HG03095 (cell line): ENCODE measurements at regions not wholly inside any gene's neighbourhood (a gene's known extent, or its start where the extent isn't known, plus 50 kb on each side); places are given as distances from the start of the nearest gene placed in this dataset.

Source experiments
- ATAC-seq: cut with Tn5 transposase; IDR thresholded peaks from one replicate; pipeline ENCODE4 v1.9.1; 2021; ENCODE audit warnings: moderate library complexity; ENCODE audit not compliant: unreplicated experiment

DNA sequence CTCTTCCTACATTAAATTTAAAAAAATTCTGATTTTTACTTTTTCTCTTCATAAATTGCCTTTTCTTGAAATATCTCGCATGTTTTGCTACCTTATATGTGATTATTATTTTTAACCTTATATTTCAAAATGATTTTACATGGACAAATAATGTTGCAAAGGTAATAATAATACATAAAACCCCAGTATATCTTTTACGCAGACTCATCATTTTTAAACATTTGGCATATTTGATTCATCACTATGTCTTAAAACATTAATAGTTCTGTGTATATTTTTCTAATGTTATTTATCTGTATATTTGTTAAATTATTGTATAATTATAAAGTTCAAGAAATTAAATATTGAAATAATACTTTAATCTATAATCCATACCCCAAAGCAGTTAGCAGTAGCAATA lies 350.8 kb downstream of the RPL10L start:
- no peak for ATAC-seq

DNA sequence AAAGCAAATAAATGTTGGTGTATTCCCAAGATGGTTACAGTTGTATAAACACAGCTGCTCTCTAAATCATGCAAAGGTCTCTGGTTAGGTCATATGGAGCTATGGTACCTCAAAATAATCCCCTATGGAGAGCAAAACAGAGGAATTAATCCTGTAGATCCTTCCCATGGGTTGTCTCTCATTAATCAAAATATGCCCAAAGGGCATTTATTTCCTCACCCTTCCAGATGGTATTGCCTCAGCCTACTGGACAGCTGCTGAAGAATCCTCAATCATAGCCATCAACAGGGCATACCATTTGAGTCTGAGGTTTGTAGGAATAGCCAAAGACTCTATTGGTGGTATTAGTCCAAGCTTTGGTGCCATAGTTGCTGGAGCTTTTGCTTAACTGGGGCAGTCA lies 360.9 kb downstream of the RPL10L start:
- no peak for ATAC-seq

DNA sequence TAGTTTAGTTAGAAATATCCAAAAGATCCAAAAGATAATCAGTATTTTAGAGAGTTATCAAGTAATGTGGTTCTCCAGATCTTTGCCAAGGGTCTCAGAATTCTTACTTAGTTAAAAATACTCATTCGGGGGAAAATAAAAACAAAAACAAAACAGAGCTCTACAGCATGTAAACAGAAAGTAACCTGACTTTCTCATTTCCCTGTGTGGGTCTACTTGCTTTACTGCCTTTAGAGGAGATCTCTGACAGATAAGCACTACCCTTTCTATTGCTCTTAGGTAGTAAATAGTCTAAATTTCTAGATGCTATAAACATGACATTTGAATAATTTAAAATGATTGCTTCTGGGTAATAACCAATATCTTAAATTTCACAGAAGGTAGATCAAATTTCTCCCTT lies 371.8 kb downstream of the RPL10L start:
- ATAC-seq, result no peak

DNA sequence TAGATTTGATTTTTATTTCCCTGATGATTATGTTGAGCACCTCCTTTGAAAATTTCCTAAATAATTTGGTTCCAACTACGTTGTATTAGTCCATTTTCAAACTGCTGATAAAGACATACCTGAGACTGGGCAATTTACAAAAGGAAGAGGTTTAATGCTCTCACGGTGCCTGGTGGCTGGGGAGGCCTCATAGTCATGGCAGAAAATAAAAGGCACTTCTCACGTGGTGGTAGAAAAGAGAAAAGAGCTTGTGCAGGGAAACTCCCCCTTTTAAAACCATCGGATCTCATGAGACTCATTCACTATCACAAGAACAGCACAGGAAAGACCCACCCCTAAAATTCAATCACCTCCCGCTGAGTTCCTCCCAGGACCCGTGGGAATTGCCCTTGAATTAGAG lies 372.3 kb downstream of the RPL10L start:
- no peak for ATAC-seq

DNA sequence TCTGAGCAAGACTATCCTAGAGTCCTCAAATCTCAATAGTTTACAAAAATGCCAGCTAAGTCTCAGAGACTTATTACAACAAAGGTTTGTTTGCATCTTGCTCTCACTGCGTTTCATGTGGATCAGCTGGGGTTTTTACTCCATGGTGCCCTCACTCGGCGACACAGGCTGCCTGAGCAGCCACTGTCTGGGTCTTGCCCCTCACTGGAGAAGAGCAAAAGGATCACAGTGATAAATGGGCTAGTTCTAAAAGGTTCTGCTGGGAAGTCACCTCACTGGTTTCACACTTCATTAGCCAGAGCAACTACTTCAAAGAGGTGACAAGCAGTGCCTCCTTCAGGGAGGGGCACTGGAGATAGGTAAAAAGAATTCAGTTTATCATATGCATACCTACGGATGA lies 392.0 kb downstream of the RPL10L start:
- no peak for ATAC-seq

DNA sequence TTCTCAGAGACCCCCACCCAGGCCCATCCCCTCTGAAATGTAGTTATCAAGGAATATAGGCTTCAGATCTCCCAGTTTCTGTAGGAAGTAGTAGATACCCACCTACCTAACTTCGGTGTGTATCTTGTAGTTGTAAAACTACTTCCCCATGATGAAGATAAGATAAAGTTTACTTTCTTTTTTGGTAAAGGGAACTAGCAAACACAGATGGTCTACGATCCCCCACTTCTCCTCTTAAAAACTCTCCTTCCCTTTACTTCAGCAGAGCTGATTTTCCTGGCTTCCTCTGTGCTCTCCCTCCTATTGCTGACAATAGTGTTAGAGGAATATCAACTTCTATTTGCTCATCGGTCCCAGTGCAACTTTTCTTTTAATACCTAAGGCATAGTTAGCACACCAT lies 395.2 kb downstream of the RPL10L start:
- ATAC-seq, result no peak

DNA sequence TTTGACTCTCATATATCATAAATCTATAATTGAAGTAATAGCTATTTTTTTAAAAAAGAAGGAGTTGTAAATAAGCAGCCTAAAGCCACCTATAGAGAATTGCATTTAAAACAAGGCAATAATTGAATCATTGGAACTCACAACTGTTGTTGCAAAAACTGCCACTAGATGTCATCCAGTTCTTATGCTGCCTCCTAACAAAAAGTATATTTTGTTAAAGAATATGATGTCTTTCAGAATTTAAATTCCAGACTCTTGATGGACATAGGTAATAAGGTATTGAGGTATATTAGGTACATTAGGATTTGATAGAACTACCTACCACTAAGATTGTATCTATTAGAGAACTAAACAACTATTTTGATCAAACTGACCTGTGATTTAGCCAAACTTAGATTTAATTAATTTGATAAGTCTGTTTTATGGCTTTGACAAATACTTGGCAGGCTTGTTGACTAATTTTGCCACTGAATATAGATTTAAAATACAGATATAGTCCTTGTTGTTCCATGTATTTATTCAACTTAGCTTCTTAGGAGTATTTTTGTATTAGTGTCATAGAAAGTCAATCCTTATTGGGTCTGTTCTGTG lies 401.4 kb downstream of the RPL10L start:
- ATAC-seq, result no peak

DNA sequence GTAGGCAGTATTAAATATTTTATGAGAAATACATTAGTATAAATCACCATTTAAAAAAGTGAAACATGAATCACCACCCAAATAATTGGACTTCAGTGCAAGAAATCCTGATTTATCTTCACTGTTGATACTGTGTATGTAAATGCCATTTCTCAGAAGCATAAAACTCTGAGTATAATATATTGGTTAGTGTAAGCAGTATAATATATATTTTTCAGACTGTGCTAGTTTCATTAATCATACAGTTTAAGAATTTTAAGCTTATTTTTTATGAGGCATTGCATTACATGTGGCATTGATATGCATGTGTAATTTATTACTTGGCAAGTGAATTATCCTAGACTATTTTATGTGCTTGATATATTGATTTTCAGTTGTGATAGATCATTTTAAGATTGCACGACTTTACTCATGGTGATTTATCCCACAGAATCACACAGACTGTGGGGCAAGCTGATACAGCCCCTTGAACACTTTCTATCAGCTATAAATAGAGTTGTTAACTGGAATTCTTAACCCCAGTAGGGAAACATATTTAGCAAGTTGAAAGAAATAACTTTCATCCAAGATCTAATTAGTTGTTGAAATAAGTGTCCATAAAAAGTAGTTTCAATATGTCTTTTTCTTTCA lies 403.5 kb downstream of the RPL10L start:
- ATAC-seq, result no peak

DNA sequence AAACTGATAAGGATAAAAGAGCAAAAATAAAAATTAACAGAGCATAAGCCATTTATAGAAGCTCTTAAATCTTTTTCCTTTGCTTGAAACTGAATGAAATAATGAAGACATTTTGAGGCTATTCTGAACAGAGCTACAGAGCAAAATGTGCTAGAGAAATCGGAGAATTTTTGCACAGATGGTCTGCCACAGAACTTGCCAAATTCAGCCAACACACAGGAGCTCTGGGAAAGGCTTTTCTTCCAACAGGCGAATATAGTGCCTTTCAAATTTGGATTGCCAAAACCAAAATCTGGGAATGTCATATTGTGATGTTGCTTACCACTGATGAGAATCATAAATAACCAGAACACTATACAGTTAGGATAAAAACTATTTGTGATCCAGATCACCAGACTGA lies 406.3 kb downstream of the RPL10L start:
- no peak for ATAC-seq

DNA sequence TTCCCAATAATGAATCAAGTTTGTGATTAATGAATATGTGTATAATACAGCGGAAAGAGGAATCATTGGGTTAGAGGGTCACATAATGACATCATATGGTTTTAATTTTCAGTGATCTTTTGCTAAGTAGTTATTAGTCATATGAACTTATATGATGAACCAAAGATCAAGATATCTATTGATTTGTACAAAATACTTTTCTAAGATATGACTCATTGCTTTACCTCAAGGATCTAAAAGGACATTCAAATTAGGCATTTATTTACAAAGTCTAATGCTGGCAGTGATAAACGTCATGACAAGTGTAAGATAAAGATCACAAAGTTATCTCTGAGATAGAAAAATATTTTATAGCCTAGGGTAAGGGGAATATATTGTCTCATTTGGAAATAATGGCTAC lies 417.8 kb downstream of the RPL10L start:
- no peak for ATAC-seq

DNA sequence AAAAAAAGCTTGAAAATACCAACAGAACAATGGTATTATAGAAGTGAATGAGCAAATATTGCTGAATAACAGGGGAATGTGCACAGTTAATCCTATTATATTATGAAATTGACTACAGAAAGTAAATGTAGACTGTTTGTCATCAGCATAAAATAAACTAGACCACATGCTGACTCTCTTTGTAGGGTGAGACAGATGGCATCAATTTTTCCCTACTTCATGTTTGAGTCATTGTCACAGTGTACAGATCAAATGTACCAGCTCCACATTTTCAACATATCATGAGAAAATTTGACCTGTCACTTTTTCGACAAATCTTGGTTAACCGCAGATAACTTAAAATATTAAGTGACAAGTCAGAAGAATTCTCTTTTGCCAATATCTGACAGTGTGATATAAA lies 421.0 kb downstream of the RPL10L start:
- ATAC-seq, result no peak

DNA sequence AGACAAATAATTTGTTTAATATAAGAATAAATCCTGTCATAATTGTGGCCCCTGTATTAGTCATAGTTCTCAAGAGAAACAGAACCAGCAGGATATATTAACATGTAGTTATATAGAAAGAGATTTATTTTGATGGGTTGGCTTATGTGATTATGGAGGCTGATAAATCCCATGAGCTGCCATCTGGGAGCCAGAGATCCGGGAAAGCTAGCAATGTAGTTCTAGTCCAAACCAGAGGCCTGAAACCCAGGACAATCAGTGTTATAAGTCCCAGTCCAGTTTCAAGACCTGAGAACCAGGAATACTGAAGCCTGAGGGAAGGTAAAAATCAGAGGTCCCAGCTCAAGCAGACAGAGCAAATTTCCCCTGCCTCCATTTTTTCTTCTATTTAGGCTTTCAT lies 435.8 kb downstream of the RPL10L start:
- no peak for ATAC-seq

DNA sequence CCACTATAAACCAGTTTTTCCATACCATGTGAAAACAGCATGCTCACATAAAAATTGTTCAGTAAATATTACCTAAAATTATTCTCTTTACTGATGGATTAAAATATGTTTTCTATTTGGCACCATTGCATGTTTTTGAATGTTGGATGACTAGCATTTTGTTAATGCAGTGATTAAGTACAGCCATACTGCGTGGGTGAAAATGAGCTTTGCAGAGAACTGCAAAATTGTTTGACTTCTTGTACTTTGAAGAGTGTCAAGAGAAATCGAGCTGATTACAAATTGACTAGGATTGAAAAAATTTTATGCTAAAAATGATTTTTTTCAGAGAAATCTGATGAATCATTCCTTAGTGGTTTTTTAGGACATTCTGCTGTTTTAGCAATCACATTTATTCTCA lies 452.9 kb downstream of the RPL10L start:
- no peak for ATAC-seq

DNA sequence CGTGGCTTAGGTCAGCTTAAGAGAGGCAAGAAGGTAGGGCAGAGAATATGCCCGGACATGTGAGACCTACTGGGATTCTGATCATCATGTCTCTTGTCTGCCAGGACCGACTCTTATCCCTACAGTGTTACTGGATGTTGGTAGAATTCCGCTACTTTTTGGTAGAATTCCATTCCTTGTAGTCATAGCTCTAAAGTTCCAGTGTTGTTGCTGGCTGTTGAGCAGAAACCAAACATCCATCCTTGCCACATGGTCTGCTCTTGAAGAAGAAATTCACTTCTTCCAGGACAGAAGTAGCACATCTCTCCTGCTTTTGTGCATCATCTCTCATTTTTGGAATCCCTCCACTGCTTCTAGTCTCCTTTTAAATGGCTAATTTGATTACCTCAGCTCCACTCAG lies 453.7 kb downstream of the RPL10L start:
- ATAC-seq, result no peak
